ENCODE measurements at regions not wholly inside any gene's neighbourhood (a gene's known extent, or its start where the extent isn't known, plus 50 kb on each side); places are given as distances from the start of the nearest gene placed in this dataset.

DNA sequence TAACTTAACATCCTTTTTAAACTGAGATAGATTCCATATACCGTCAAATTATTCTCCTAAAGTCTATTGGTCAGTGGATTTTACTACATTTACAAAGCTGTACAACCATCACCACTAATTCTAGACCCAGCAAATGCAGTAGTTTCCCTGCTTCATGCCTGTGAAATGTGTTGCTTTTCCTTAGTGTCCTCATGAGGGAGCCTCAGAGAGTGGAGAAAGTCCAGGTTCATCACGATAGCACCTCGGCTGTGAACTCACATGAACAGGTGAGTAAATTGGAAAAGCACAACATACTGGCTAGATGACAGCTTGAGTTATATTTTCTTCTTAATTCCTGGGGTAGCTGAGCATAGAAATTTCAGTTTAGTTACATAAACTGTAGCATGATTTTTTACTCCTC lies 653.7 kb downstream of the MTRR start:
- TF ChIP-seq, protein P1, sequence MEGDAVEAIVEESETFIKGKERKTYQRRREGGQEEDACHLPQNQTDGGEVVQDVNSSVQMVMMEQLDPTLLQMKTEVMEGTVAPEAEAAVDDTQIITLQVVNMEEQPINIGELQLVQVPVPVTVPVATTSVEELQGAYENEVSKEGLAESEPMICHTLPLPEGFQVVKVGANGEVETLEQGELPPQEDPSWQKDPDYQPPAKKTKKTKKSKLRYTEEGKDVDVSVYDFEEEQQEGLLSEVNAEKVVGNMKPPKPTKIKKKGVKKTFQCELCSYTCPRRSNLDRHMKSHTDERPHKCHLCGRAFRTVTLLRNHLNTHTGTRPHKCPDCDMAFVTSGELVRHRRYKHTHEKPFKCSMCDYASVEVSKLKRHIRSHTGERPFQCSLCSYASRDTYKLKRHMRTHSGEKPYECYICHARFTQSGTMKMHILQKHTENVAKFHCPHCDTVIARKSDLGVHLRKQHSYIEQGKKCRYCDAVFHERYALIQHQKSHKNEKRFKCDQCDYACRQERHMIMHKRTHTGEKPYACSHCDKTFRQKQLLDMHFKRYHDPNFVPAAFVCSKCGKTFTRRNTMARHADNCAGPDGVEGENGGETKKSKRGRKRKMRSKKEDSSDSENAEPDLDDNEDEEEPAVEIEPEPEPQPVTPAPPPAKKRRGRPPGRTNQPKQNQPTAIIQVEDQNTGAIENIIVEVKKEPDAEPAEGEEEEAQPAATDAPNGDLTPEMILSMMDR (conservative IDR thresholded peaks at IDR 0.05 in 1 of 2, IDR thresholded peaks at IDR 0.05 in 1 of 2; ENCODE audit: extremely low read depth in 1 of 2, insufficient read depth in 1 of 2, low read depth in 1 of 2, low read length in 2 of 2) = no peak
- no peak for TF ChIP-seq EZH2 (IDR thresholded peaks at IDR 0.05; ENCODE audit: borderline replicate concordance, low read length)
